H9 (cell line): ENCODE measurements at regions not wholly inside any gene's neighbourhood (a gene's known extent, or its start where the extent isn't known, plus 50 kb on each side); places are given as distances from the start of the nearest gene placed in this dataset.

Experiments used
- DNase-seq: peaks from one replicate; pipeline ENCODE4 v3.0.0-alpha.2; 2017
- H2AFZ ChIP-seq: one replicate; pipeline ENCODE4 v1.6.1; 2013; ENCODE audit warnings: mild to moderate bottlenecking, low read length, control low read depth, moderate library complexity
- H2AK5ac ChIP-seq: 2 replicates; pipeline ENCODE4 v1.6.1; 2013; ENCODE audit warnings: low read length, control low read depth, mixed read lengths; ENCODE audit not compliant: insufficient read length
- H2BK120ac ChIP-seq: one replicate; pipeline ENCODE4 v1.6.1; 2013; ENCODE audit warnings: low read depth, mild to moderate bottlenecking, low read length, control low read depth, inconsistent platforms; ENCODE audit not compliant: poor library complexity, severe bottlenecking
- H2BK12ac ChIP-seq: 2 replicates; pipeline ENCODE4 v1.6.1; 2013; ENCODE audit warnings: low read length, control low read depth, mixed read lengths, low read depth; ENCODE audit not compliant: insufficient read length
- H2BK15ac ChIP-seq: 2 replicates; pipeline ENCODE4 v1.6.1; 2013; ENCODE audit warnings: low read depth, low read length, control low read depth
- H2BK20ac ChIP-seq: one replicate; pipeline ENCODE4 v1.6.1; 2013; ENCODE audit warnings: low read depth, mild to moderate bottlenecking, low read length, control low read depth, inconsistent platforms; ENCODE audit not compliant: poor library complexity, severe bottlenecking
- H2BK5ac ChIP-seq: 2 replicates; pipeline ENCODE4 v1.6.1; 2013; ENCODE audit warnings: low read length, control low read depth, mixed read lengths; ENCODE audit not compliant: insufficient read length
- H3K14ac ChIP-seq: 2 replicates; pipeline ENCODE4 v1.6.1; 2013; ENCODE audit warnings: low read length, control low read depth; ENCODE audit not compliant: insufficient read depth
- H3K18ac ChIP-seq: 2 replicates; pipeline ENCODE4 v1.6.1; 2013; ENCODE audit warnings: low read depth, mild to moderate bottlenecking, mixed read lengths, low read length, control low read depth; ENCODE audit not compliant: insufficient read length
- H3K23ac ChIP-seq: 2 replicates; pipeline ENCODE4 v1.6.1; 2013; ENCODE audit warnings: low read length, control low read depth, mixed read lengths, low read depth; ENCODE audit not compliant: insufficient read length
- H3K23me2 ChIP-seq: 2 replicates; pipeline ENCODE4 v1.6.1; 2013; ENCODE audit warnings: low read depth, mild to moderate bottlenecking, mixed read lengths, low read length, control low read depth; ENCODE audit not compliant: insufficient read length, poor library complexity, severe bottlenecking
- H3K27ac ChIP-seq: 2 replicates; pipeline ENCODE4 v1.5.1; 2013; ENCODE audit warnings: low read length, control low read depth, mixed read lengths, low read depth; ENCODE audit not compliant: insufficient read length
- H3K27me3 ChIP-seq: 2 replicates; pipeline ENCODE4 v1.6.1; 2013; ENCODE audit warnings: low read length, control low read depth, inconsistent platforms; ENCODE audit not compliant: insufficient read depth
- H3K4ac ChIP-seq: 2 replicates; pipeline ENCODE4 v1.6.1; 2013; ENCODE audit warnings: low read depth, mild to moderate bottlenecking, control low read depth, inconsistent platforms, low read length, moderate library complexity
- H3K4me1 ChIP-seq: 2 replicates; pipeline ENCODE4 v1.6.1; 2013; ENCODE audit warnings: low read length, control low read depth, inconsistent platforms; ENCODE audit not compliant: insufficient read depth
- H3K4me2 ChIP-seq: 2 replicates; pipeline ENCODE4 v1.6.1; 2013; ENCODE audit warnings: low read length, control low read depth, mixed read lengths; ENCODE audit not compliant: insufficient read length, insufficient read depth
- H3K56ac ChIP-seq: 2 replicates; pipeline ENCODE4 v1.6.1; 2013; ENCODE audit warnings: low read depth, mild to moderate bottlenecking, mixed read lengths, low read length, control low read depth; ENCODE audit not compliant: insufficient read length
- H3K79me1 ChIP-seq: 2 replicates; pipeline ENCODE4 v1.6.1; 2013; ENCODE audit warnings: low read depth, mild to moderate bottlenecking, moderate library complexity, low read length, control low read depth, inconsistent platforms; ENCODE audit not compliant: insufficient read depth, poor library complexity, severe bottlenecking
- H3K79me2 ChIP-seq: 2 replicates; pipeline ENCODE4 v1.6.1; 2013; ENCODE audit warnings: low read length, control low read depth, inconsistent platforms; ENCODE audit not compliant: insufficient read depth
- H3K9ac ChIP-seq: 2 replicates; pipeline ENCODE4 v1.6.1; 2013; ENCODE audit warnings: low read length, control low read depth, mixed read lengths; ENCODE audit not compliant: insufficient read length; ENCODE audit errors: extremely low read depth
- H3K9me3 ChIP-seq: one replicate; pipeline ENCODE4 v1.6.1; 2013; ENCODE audit warnings: low read depth, low read length, inconsistent platforms; ENCODE audit not compliant: control insufficient read depth
- H3T11ph ChIP-seq: one replicate; pipeline ENCODE4 v1.6.1; 2013; ENCODE audit warnings: mild to moderate bottlenecking, low read length, control low read depth, inconsistent platforms
- H4K20me1 ChIP-seq: one replicate; pipeline ENCODE4 v1.6.1; 2013; ENCODE audit not compliant: control insufficient read depth, insufficient read length, insufficient read depth
- H4K5ac ChIP-seq: 2 replicates; pipeline ENCODE4 v1.6.1; 2013; ENCODE audit warnings: low read depth, mild to moderate bottlenecking, mixed read lengths, low read length, control low read depth; ENCODE audit not compliant: insufficient read length
- H4K8ac ChIP-seq: replicated peaks from 2 replicates; pipeline ENCODE4 v1.6.1; 2013; ENCODE audit warnings: low read length, control low read depth, mixed read lengths, low read depth; ENCODE audit not compliant: insufficient read length
- H4K91ac ChIP-seq: 2 replicates; pipeline ENCODE4 v1.6.1; 2013; ENCODE audit warnings: low read depth, mild to moderate bottlenecking, moderate library complexity, mixed read lengths, low read length, control low read depth; ENCODE audit not compliant: insufficient read length
- H3K27ac Mint-ChIP-seq, 3 experiments: 2 replicates in 2 of 3; 3 replicates in 1 of 3; pipeline ENCODE4 v1.8.0; 2020 to 2021; ENCODE audit warnings: mixed read lengths in 3 of 3, mild to moderate bottlenecking in 1 of 3, moderate library complexity in 1 of 3
- H3K27me3 Mint-ChIP-seq: 2 replicates; pipeline ENCODE4 v1.8.0; 2021; ENCODE audit warnings: low read depth, mild to moderate bottlenecking, moderate library complexity, mixed read lengths
- H3K36me3 Mint-ChIP-seq, 3 experiments: 2 replicates in 2 of 3; 3 replicates in 1 of 3; pipeline ENCODE4 v1.8.0; 2020 to 2021; ENCODE audit warnings: low read depth in 3 of 3, mixed read lengths in 3 of 3; ENCODE audit not compliant: insufficient read depth in 1 of 3
- H3K4me1 Mint-ChIP-seq, 2 experiments: 2 replicates each; pipeline ENCODE4 v1.8.0; 2020; ENCODE audit warnings: mixed read lengths in 2 of 2
- H3K4me3 Mint-ChIP-seq, 2 experiments: 2 replicates in 1 of 2; 3 replicates in 1 of 2; pipeline ENCODE4 v1.8.0; 2020 to 2021; ENCODE audit warnings: mild to moderate bottlenecking in 2 of 2, mixed read lengths in 2 of 2, moderate library complexity in 1 of 2
- H3K9me3 Mint-ChIP-seq, 2 experiments: 2 replicates in 1 of 2; 3 replicates in 1 of 2; pipeline ENCODE4 v1.8.0; 2020; ENCODE audit warnings: mild to moderate bottlenecking in 2 of 2, mixed read lengths in 2 of 2, moderate library complexity in 1 of 2
- WGBS: extraction: QIAGEN DNeasy Blood & Tissue Kit; methylation state at CpG from one replicate; pipeline ENCODE4 v1.1.7; 2013; ENCODE audit warnings: missing lambda C conversion rate, low lambda C conversion rate, mixed read lengths; ENCODE audit not compliant: insufficient read length; ENCODE audit errors: extremely low coverage; 5-methylcytosine and 5-hydroxymethylcytosine counted together
- TF ChIP-seq, protein P1 (sequence below): fragments of 200-600 bp; sonication (generic); conservative IDR thresholded peaks from 3 replicates; pipeline ENCODE4 v1.8.0; 2021; ENCODE audit warnings: antibody characterized with exemption, mild to moderate bottlenecking

DNA sequence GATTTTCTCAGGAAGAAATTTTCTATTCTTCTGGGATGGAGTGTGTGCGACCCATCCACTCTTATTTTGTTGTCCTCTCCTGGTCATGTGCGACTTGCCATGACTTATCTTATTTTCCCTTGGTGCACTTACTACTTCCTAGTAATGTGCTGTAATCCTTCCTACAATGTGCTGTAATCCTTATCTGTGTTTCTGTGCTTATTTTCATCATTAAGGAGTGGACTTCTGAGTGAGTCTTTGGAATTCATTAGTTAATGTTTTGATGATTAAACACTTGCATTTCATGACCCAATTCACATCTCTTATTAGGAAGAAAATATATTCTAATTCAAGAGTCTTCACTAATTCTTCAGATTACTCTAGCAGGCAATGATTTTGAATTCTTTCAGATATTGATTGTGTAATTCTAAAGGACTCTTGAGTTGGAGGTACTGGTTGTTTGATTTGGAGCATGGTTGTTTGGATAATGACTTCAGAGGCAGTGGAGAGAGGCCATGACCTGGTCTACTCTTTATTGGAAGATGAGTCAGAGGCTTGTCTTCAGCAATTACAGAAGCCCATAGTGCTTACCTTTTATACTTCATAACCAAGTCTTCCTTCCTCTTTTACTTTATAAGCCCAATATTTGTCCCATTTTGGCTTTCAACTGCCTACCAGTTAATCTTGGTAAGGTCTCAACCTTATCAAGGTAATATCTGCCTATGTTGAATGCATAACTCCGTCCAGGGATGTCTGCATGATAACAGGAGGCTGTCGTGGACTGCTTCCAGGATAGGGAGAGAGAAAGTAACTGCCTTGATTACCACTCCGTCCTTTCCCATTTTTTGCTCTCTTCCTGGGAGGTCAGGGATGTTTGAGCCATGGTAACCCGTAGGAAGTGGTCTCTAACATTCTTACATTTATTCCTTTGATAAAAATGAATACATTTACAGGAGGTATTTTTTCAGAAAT, 278.3 kb upstream of the SP8 start:
- Histone ChIP-seq H3K27me3 (no peaks in the 10 kb centered on the region), H3K56ac (no peak overlapping the region), H4K20me1 (no peaks in the 10 kb centered on the region), H3K9me3 (no peaks in the 10 kb centered on the region), H3K4me1 (no peaks in the 10 kb centered on the region), H3K23ac (no peak overlapping the region), H3K79me2 (no peaks in the 10 kb centered on the region), H3K18ac (no peak overlapping the region), H3K79me1 (no peaks in the 10 kb centered on the region), H3T11ph (no peak overlapping the region), H2BK5ac (no peak overlapping the region), H2AK5ac (no peak overlapping the region), H2BK20ac (no peak overlapping the region), H3K9ac (no peak overlapping the region), H4K5ac (no peak overlapping the region), H2AFZ (no peak overlapping the region), H4K91ac (no peak overlapping the region), H3K4ac (no peak overlapping the region), H2BK12ac (no peak overlapping the region), H3K14ac (no peak overlapping the region), H3K4me2 (no peak overlapping the region), H3K23me2 (no peaks in the 10 kb centered on the region), H3K27ac (no peak overlapping the region), H2BK120ac (no peak overlapping the region), H2BK15ac (no peak overlapping the region), H4K8ac (no peak overlapping the region)
- no peak overlapping the region; a peak in 1 of 7 replicates for H3K27ac Mint-ChIP-seq
- no peaks in the 10 kb centered on the region; a peak in 1 of 7 replicates for H3K36me3 Mint-ChIP-seq
- DNase-seq, result no peak
- TF ChIP-seq, protein P1, sequence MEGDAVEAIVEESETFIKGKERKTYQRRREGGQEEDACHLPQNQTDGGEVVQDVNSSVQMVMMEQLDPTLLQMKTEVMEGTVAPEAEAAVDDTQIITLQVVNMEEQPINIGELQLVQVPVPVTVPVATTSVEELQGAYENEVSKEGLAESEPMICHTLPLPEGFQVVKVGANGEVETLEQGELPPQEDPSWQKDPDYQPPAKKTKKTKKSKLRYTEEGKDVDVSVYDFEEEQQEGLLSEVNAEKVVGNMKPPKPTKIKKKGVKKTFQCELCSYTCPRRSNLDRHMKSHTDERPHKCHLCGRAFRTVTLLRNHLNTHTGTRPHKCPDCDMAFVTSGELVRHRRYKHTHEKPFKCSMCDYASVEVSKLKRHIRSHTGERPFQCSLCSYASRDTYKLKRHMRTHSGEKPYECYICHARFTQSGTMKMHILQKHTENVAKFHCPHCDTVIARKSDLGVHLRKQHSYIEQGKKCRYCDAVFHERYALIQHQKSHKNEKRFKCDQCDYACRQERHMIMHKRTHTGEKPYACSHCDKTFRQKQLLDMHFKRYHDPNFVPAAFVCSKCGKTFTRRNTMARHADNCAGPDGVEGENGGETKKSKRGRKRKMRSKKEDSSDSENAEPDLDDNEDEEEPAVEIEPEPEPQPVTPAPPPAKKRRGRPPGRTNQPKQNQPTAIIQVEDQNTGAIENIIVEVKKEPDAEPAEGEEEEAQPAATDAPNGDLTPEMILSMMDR, result no peak
- WGBS, result no CpG with 5 or more reads among the region's 6 CpGs
- H3K27me3 Mint-ChIP-seq, result no peaks in the 10 kb centered on the region; the same call in 1 of the 2 replicates
- no peak overlapping the region for H3K4me3 Mint-ChIP-seq
- H3K9me3 Mint-ChIP-seq, result no peaks in the 10 kb centered on the region
- H3K4me1 Mint-ChIP-seq, result 0 out of 4 replicates have a peak, but pooled peaks cover 0 to 4% of the 10 kb centered on the region in 2 experiments
